Thyroid gland (tissue), 4 donors: ENCODE measurements at regions not wholly inside any gene's neighbourhood (a gene's known extent, or its start where the extent isn't known, plus 50 kb on each side); places are given as distances from the start of the nearest gene placed in this dataset.
"Not testable (repeated sequence)": the region's sequence is repeated elsewhere in the genome, so short reads cannot be mapped to it uniquely, and the experiment has no call there.

Source experiments
- DNase-seq, 2 donors: peaks; one replicate each; pipeline ENCODE4 v3.0.0-alpha.2; 2019
- H3K27ac ChIP-seq, 3 donors: fragments of 200-600 bp; sonication (generic); 1 replicate in 2 of 3; 2 replicates in 1 of 3; pipeline ENCODE4 v1.5.1; 2016 to 2019; ENCODE audit warnings: mild to moderate bottlenecking in 1 of 3, moderate library complexity in 1 of 3
- H3K27me3 ChIP-seq: fragments of 200-600 bp; sonication (generic); one replicate; pipeline ENCODE4 v1.5.1; 2019
- H3K36me3 ChIP-seq, 2 donors: fragments of 200-600 bp; sonication (generic); one replicate each; pipeline ENCODE4 v1.5.1; 2016 to 2019
- H3K4me1 ChIP-seq, 2 donors: fragments of 200-600 bp; sonication (generic); one replicate each; pipeline ENCODE4 v1.5.1; 2017 to 2019
- H3K4me3 ChIP-seq, 3 donors: fragments of 200-600 bp; sonication (generic); replicated peaks in 1 of 3; 1 replicate in 2 of 3; 2 replicates in 1 of 3; pipeline ENCODE4 v1.5.1; 2016; ENCODE audit warnings: mild to moderate bottlenecking in 1 of 3
- H3K9me3 ChIP-seq: fragments of 200-600 bp; sonication (generic); one replicate; pipeline ENCODE4 v1.5.1; 2017
- POLR2A ChIP-seq, 2 donors: fragments of 450-650 bp; IDR thresholded peaks; one replicate each; pipeline ENCODE4 v1.6.1; 2017; ENCODE audit warnings: antibody characterized with exemption in 2 of 2, mild to moderate bottlenecking in 2 of 2, moderate library complexity in 1 of 2
- WGBS, 2 donors: methylation state at CpG; one replicate each; pipeline ENCODE4 v1.1.5; 2017; 5-methylcytosine and 5-hydroxymethylcytosine counted together
- intact Hi-C: fragments of 100-400 bp; cut with DNase I; formaldehyde crosslinking; loops from one replicate; pipeline ENCODE4 v1.15.1; 2023
- TF ChIP-seq, protein P1 (sequence below), 6 experiments: fragments of 200-600 bp in 3 of 6; fragments of 450-650 bp in 3 of 6; sonication (generic) in 3 of 6; IDR thresholded peaks; one replicate each; pipeline ENCODE4 v1.5.1; 2016 to 2019; ENCODE audit warnings: antibody characterized with exemption in 6 of 6, mild to moderate bottlenecking in 2 of 6, inconsistent platforms in 1 of 6, moderate library complexity in 1 of 6

DNA sequence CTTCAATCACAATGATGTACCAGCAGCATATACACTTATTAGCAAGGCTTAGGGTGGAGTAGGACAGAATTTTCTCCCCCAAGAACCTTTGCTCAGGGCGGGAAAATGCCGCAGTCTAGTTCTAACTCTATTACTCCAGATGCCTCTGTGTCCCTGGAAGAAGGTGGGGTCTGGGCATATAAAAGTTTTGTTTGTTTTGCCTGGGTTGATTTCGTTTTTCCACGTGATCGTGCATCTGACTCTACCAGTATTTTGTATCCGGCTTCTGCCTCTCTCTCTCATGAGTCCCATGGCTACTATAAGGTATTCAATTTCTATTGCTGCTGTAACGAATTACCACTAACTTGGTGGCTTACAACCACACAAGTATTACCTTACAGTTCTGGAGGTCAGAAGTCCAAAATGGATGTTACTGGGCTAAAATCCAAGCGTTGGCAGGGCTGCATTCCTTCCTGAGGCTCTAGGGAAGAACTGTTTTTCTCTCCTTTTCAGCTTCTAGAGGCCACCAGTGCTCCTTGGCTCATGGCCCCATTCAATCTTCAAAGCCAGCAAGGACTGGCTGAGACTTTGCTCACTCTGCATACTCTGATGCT is 181.2 kb upstream of the PRSS58 start:
- no peaks in the 10 kb centered on the region for H3K4me1 ChIP-seq
- no peak for TF ChIP-seq POLR2A (IDR thresholded peaks at IDR 0.05)
- TF ChIP-seq, protein P1, sequence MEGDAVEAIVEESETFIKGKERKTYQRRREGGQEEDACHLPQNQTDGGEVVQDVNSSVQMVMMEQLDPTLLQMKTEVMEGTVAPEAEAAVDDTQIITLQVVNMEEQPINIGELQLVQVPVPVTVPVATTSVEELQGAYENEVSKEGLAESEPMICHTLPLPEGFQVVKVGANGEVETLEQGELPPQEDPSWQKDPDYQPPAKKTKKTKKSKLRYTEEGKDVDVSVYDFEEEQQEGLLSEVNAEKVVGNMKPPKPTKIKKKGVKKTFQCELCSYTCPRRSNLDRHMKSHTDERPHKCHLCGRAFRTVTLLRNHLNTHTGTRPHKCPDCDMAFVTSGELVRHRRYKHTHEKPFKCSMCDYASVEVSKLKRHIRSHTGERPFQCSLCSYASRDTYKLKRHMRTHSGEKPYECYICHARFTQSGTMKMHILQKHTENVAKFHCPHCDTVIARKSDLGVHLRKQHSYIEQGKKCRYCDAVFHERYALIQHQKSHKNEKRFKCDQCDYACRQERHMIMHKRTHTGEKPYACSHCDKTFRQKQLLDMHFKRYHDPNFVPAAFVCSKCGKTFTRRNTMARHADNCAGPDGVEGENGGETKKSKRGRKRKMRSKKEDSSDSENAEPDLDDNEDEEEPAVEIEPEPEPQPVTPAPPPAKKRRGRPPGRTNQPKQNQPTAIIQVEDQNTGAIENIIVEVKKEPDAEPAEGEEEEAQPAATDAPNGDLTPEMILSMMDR (IDR thresholded peaks at IDR 0.05) = no peak
- 76 to 90% methylated on average over 8 of the region's 8 CpGs for WGBS, 2 donors

DNA sequence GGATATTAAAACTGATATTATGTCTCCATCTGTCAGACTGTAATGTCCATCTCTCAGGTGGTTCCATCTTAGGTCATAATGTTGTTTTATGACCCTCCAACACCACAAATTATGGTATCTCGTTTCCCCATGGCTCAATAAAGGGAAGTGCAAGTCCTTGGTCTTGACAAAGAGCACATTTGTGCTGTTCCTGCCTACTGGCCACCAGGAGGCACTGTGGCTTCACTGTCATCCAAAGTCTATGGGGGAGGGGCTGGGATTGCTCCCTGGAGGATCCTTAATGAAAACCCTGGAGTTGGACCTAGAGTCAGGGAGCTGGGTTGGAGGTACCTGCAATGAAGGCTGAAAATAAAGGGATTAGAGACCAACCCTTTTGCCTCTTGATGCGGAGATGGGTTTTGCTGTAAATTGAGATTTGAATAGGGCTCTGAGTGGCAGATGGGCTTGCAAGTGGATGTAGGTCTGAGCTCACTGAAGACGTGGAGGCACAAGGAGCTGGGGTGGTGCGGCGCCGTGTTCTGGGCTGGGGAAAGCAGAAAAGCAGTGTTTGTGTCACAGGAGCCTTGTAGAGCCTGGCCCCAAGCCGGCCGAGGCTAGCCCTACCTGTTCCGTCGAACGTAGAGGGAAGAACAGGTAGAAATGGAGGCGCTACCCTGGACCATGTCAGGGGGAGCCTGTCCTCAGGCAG is 180.5 kb upstream of the PRSS58 start:
- Histone ChIP-seq H3K27me3 (no peaks in the 10 kb centered on the region), H3K9me3 (no peaks in the 10 kb centered on the region), H3K4me3 (no peak overlapping the region), H3K4me1 (no peaks in the 10 kb centered on the region), H3K36me3 (no peaks in the 10 kb centered on the region), H3K27ac (no peak overlapping the region)
- TF ChIP-seq POLR2A (IDR thresholded peaks at IDR 0.05) = no peak
- TF ChIP-seq, protein P1 (IDR thresholded peaks at IDR 0.05) = peak in 4 of 6 experiments; percentile 11 to 38 (median 32)
- DNase-seq = peak; percentile 6 to 13
- intact Hi-C loops = no loop called here
- WGBS, 2 donors = 84 to 91% methylated on average over 12 of the region's 12 CpGs

More for the DNA sequence above, 181.2 kb upstream of the PRSS58 start:
- Histone ChIP-seq H3K27ac (no peak overlapping the region), H3K27me3 (no peaks in the 10 kb centered on the region), H3K4me3 (no peak overlapping the region), H3K36me3 (no peaks in the 10 kb centered on the region), H3K9me3 (no peaks in the 10 kb centered on the region)
- no peak for DNase-seq
- intact Hi-C loops = no loop called here

DNA sequence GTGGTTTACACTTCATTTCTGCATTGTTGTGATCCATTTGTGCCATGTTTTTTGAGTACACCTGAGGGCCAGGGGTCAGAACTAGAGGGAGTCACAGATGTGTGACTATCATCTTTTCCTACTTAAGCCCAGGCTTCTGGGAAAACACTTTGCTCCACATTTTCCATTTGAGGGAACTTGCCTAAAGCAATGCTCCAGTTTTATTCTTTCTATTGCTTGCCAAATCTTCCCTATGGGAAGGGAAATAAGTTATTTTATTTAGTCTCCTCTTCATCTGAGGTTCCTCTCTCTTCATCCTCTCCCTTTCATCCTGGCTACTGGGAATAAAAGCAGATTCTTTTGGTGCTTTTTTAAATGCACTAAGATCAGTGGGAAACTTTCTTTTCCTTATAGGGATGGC is 179.9 kb upstream of the PRSS58 start:
- Histone ChIP-seq H3K4me3 (no peak overlapping the region), H3K36me3 (no peaks in the 10 kb centered on the region), H3K27me3 (no peaks in the 10 kb centered on the region), H3K4me1 (no peaks in the 10 kb centered on the region), H3K9me3 (no peaks in the 10 kb centered on the region), H3K27ac (no peak overlapping the region)
- no peak for DNase-seq
- TF ChIP-seq, protein P1 (IDR thresholded peaks at IDR 0.05) = no peak
- TF ChIP-seq POLR2A (IDR thresholded peaks at IDR 0.05) = no peak
- intact Hi-C loops = no loop called here

DNA sequence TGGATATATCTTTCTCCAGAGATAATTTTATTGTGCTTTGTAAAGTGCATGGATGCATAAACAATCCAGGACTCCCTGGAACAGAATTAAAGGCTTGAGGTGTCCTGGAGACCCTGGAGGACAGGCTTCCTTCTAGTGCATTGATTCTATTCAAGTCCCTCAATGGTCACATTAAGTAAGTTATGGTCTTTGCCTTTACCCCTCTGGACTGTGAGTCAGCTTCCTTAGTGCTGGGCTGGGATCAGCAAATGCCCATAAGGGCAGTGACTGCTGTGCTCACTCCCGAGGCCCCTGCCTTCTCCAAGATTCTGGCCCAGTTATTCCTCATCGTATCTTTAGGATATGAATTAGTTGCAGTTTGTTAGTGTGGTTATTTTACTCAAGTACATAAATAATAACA is 178.7 kb upstream of the PRSS58 start:
- WGBS, 2 donors = 78 to 84% methylated on average over 2 of the region's 2 CpGs
- intact Hi-C loops = no loop called here
- Histone ChIP-seq H3K27ac (no peak overlapping the region), H3K36me3 (no peaks in the 10 kb centered on the region), H3K4me3 (no peak overlapping the region), H3K27me3 (no peaks in the 10 kb centered on the region), H3K9me3 (no peaks in the 10 kb centered on the region), H3K4me1 (no peaks in the 10 kb centered on the region)
- no peak for DNase-seq
- TF ChIP-seq POLR2A (IDR thresholded peaks at IDR 0.05) = no peak
- TF ChIP-seq, protein P1 (IDR thresholded peaks at IDR 0.05) = no peak

DNA sequence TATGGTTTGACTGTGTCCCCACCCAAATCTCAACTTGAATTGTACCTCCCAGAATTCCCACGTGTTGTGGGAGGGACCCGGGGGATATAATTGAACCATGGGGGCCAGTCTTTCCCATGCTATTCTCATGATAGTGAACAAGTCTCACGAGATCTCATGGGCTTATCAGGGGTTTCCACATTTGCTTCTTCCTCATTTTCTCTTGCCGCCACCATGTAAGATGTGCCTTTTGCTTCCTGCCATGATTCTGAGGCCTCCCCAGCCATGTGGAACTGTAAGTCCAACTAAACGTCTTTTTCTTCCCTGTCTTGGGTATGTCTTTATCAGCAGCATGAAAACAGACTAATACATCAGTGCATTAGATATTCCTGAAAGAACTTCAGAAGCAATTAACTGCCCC is 177.7 kb upstream of the PRSS58 start:
- H3K4me3 ChIP-seq, DNase-seq, H3K9me3 ChIP-seq, H3K27me3 ChIP-seq, H3K36me3 ChIP-seq, H3K4me1 ChIP-seq, H3K27ac ChIP-seq, intact Hi-C loops: not testable (repeated sequence)
- WGBS, 2 donors = 89 to 90% methylated on average over 5 of the region's 5 CpGs
